ENCODE measurements at regions not wholly inside any gene's neighbourhood (a gene's known extent, or its start where the extent isn't known, plus 50 kb on each side); places are given as distances from the start of the nearest gene placed in this dataset.
"Not testable (repeated sequence)": the region's sequence is repeated elsewhere in the genome, so short reads cannot be mapped to it uniquely, and the experiment has no call there.

DNA sequence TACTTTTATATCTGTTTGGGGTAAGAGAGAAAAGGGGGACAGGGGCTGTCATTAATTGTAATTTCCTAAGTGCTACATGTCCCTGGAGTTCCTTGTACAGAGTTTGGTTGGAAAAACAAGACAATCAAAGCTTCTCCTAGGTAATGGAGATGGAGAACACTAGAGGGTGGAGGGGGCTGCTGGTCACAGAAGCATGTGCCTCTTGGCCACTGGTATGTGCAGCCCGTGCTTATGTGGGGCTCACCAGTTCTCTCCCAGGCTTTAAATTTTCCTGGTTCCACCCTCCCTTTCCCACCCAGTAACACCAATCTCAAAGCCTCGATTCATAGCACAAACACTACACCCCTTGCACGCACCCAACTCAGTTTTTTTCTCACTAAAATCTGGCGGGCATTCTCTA, 165.6 kb downstream of the SAMD5 start:
- DNase-seq (ENCODE audit: low read depth) = no peak

DNA sequence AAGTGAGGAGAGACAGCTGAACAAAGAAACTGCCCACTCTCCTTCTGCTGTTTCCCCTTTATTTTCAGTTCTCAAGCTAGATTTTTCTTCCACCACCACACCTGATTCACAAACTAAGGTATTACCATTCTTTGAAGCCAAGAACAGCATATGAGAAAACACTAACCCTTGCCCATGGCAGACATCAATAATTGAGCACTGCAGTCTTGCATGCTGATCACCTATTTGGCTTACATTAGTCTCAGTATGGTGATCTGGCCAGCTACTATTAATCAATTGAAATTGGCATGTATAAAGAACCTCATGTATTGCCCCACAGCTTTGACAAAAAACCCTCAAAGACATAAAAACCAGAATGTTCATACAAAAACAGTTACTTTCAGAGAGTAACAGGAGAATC, 166.3 kb downstream of the SAMD5 start:
- DNase-seq (ENCODE audit: low read depth) = no peak

DNA sequence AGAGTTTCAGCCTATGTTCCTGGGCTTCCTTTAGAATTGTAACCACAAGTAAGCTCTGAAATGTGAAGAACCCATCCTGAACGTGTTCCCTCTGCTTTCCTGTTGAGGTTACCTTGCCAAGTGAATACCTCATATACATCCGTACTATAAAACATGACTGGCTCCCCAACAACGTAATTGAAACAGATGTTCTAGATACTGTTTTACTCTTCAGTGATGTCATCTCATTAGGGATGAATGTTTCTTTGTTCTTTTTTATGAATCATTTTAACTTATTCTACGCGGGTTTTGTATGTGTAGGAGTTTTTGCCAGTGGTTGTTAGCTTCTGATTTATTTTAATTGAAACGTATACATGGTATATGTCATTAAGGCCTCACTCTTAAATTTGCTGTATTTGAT, 166.8 kb downstream of the SAMD5 start:
- no peak for DNase-seq (ENCODE audit: low read depth)

DNA sequence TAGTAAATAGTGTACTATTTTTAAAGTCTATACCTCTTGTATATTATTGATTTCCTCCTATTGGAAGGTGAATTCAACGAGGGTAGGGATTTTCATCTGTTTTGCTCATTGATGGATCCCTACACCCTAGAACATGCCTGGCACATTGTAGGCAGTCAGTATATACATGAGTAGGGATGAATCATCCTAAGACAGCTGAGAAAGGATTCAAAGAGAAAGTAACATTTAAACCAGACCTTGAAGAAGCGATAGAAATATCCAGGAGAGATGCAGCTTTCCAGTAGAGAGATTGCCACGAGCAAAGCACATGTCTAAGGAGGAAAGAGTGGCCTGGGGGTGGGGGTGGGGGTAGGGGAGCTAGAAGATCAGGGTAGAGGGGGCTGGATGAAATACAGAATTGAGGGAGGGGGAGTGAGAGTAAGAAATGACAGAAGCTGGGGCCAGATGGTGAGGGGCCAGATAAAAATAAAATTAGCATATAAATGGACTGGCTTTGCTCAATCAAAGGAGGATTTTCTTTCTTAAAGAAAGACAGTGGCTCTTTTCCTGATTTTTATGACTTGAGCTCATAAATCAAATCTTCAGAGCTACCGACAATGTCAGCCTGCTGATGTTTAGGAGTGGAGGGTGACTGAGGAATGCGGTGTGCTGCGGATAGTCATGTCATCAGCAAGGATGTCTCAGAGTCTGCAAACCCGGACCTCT, 168.2 kb downstream of the SAMD5 start:
- DNase-seq (ENCODE audit: low read depth) = no peak

DNA sequence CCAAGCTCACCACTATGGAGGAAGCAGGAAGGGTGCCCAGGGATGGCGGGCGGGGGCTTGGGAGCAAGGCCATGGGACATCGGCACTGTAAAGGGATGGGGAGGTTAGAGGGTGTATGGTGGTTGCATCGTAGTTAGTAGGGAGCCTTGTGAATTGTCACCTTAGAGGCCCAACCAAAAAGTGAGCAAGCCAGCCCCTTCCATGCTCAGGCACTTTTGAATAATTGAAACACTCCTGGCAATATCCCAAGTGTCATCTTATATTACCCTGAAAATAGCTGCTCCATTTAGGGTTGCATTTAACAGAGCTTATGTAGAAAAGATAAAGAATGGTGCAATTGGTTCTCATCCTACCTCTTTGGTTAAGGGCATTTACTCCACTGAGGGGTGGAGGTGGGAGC, 169.2 kb downstream of the SAMD5 start:
- DNase-seq (ENCODE audit: low read depth) = no peak

DNA sequence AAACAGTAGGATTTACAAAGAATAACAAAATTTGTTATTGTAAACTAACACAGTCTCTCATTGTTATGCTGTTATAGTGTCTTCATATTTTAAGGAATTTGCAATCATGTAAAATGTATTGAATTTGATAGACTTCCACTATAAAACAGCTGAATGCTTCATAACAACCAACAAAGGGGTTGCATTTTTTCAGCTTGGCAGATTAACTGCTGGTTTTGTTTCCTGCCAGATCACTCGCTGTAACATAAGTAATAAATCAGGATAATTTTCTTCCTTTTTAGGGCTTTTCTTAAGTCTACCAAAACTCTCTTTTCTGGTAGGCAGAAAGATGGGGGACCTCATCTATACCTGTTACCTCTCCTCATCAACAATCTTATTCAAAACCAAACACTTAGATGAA, 169.8 kb downstream of the SAMD5 start:
- DNase-seq (ENCODE audit: low read depth) = no peak

DNA sequence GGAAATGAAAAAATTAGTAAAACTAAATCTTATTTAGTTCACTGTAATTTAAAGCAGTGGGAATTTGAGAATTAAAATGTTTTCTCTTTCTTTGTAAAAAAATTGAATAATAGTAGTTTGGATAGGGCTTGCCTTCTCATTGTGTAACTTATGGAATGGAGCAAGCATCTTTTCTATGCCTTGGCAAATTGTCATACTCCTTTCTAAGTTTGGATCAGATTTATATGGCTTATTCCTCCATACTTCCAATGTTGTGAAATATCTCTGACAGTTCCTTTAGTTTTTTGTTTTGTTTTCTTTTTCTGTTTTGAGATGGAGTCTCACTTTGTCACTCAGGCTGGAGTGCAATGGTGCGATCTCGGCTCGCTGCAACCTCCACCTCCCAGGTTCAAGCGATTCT, 176.4 kb downstream of the SAMD5 start:
- DNase-seq (ENCODE audit: low read depth) = no peak

DNA sequence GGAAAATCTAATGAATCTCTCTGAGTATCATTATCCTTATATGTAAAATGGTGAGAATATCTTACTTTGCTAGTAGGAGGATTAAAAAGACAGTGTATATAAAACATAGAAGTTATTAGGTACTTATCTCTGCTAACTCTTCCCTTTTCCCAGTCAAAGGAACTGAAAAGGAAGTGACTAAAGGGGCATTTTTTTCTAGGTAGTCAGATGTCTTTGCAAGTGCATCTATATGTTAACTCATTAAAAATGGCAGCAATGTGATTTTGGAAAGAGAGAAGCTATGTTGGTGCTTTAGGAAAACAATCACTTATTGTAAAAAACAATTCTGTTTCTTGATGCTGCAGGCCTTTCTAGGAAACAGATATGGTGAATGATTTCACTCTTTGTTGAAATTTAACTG, 180.9 kb downstream of the SAMD5 start:
- no peak for DNase-seq (ENCODE audit: low read depth)

DNA sequence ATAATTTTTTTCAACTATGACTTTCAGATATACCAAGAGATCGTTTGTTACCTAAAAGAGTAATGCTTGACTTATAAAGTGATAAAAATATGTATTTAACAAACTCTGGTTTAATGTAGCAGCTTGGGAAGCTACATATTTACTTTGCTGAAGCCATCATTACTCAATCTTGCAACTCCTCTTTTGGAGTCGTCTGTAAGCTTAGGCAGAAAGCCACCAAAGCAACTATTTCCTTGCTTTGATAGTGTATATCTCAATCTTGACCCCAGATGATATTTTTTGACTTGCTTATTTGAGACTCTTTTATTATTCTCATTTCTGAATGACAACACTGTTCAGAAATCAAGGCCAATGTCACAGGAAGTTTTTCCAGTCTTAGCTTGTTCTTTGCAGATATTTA, 183.0 kb downstream of the SAMD5 start:
- DNase-seq (ENCODE audit: low read depth) = no peak

DNA sequence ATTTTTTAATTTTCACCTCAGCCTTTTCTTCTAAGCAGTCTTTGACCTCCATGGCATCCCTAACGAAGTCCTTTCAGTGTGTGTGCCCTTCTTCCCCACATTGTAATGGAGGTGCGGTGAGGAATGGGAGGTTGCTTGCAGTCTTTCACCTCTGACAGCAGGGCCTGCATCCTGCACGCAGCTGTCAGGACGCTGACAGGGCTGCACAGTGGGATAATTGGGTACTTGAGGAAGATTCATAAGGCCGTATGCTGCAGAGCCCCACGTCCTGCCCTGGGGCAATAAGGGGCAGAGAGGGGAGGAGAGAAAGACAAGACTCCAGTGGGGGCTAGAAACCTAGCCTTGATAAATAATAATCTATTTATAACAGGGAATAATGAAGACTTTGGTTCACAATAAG, 184.7 kb downstream of the SAMD5 start:
- no peak for DNase-seq (ENCODE audit: low read depth)

DNA sequence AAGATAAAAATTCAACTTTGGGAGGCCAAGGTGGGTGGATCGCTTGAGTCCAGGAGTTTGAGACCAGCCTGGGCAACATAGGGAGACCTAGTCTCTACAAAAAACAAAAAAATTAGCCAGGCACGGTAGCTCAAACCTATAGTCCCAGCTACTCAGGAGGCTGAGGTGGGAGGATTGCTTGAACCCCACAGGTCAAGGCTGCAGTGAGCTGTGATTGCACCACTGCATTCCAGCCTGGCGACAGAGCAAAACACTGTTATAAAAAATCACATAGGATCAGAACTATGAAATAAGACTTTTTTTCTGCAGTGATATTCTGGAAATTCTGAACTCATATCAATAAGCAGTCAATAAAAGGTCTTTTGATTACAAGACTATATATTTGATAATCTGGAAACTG, 186.1 kb downstream of the SAMD5 start:
- not testable (repeated sequence) for DNase-seq (ENCODE audit: low read depth)

DNA sequence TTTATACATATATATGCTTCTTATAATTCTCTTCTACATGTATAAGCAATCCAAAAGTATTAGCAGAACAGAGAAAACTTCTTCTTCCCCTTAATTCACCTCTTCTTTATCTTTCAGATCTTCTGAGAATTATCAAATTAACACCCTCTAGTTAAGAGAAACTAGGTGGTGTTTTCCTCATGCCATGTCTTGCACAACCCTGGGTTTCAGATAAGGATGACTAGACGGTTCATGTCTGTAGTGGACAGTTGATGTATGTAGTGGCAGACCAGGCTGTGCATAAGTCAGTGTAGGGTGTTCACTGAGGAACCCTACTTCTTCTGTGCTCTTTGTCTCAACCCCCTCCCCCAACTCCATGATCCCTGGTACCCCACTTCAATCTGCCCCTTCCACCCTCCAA, 187.3 kb downstream of the SAMD5 start:
- DNase-seq (ENCODE audit: low read depth) = no peak

DNA sequence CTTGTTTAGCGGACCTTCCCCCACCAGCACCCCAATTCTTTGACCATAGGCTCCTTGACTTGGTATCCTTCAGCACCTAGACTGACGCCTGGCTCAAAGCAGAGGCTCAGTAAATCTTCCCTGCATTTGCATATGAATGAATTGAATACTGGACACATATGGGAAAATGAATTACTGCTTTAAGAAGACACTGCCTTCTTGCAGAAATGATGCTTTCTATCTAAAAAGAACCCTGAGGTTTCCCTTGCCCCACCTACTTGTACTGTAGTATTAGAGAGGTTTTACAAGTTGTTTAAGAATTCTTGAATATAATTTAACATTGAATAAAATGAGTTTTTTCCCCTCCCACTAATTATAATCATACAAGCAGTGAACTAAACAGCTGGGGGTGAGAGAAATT, 190.7 kb downstream of the SAMD5 start:
- no peak for DNase-seq (ENCODE audit: low read depth)

DNA sequence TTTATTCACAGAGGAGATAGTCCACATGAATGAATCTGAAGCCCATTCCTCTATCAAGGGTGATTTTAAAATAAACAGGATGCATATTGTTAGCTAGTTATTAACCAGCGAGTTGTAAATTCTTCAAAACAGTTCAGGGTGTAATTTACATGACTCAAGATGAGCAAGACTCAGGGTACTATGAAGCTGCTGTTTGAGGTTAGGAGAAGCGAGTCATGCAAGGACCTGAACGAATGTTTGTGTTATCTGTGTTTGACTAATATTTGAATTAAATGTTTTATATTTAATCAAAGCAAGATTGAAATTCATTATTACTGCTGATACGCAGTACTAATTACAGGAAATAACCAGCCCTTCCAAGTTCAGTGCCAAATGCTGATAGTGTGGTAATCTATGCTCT, 191.1 kb downstream of the SAMD5 start:
- no peak for DNase-seq (ENCODE audit: low read depth)

DNA sequence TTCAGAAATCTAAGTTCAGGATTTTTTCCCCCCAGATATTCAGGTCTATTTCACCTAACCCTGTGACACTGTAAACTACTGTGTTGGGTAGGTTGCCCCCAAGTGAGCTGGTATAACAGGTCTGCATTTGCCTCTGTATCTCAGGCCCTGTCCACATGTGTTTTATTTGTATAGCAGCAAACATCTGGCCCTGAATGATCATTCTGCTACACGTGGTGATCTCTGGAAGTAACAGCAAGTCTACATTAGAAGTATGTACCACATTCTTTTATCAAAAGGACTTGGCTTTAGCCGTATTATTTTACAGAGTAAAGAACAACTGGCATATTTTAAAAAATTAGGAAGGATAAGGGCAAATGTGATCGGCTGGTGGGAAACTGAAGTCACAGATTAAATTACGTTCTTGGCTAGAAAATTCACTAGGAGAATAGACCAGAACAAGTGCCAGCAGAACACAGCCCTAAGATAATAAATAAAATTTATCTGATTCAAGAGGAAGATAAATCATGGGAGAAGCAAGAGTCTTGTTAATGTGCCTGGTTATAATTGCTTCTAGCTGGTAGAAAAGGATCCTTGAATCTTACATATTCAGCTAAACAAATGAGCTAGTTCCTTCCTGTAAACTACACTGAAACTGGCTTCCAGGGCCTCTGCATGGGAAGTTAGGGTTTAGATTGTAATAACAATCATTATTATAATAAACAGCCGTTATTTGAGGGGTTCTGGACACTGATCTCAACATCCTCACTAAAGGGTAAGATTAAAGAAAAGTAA, 192.1 kb downstream of the SAMD5 start:
- no peak for DNase-seq (ENCODE audit: low read depth)

DNA sequence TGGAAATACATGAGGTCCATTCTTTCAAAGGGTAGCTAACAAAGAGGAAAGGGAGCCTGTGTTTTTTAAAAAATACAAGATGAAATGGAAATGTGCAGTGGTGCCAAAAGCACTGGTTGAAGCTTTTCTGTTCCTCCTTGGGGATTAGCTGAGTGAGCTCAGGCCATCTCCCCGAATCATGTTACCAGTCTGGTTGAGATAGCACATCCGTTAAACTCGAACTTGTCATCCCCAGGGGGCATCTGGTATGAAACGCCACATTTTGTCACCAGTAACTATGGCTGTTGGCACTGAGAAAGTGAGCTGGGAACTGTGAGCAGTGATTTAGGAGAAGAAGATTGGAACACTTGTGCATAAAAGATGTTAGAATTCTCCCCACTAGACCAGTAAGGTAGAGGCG, 196.2 kb downstream of the SAMD5 start:
- no peak for DNase-seq (ENCODE audit: low read depth)

DNA sequence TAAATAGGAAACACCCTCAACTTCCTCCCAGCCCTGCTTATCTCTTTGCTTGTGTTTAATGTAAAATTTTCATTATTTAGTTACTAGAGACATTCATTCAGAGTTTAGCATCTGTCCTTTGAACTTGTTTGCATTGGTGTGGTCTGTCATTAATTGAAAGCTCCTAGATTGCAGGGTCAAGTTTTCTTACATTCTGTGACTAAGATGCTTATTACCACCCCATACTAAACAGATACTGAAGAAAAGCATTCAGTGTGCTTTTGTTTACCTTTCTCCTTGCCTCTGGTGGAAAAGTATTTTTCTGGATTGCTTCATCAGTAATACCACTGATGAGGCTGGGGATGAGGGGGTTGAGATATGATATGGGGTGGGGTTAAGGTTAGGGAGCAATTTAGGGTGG, 199.0 kb downstream of the SAMD5 start:
- DNase-seq (ENCODE audit: low read depth) = no peak

DNA sequence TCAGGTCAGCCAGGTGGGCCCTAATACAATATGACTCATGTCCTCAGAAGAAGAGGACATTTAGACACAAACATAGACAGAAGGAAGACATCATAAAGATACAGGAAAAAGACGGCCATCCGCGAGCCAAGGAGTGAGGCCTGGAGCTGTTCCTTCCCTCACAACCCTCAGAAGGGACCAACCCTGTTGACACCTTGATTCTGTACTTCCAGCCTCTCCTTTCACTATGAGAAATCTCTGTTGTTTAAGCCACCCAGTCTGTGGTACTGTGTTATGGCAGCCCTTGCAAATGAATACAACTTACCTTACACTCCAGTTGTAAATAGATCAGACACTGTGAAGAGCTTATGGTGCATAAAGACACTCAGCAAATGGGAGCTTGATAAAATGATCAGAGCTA, 199.7 kb downstream of the SAMD5 start:
- DNase-seq (ENCODE audit: low read depth) = no peak

DNA sequence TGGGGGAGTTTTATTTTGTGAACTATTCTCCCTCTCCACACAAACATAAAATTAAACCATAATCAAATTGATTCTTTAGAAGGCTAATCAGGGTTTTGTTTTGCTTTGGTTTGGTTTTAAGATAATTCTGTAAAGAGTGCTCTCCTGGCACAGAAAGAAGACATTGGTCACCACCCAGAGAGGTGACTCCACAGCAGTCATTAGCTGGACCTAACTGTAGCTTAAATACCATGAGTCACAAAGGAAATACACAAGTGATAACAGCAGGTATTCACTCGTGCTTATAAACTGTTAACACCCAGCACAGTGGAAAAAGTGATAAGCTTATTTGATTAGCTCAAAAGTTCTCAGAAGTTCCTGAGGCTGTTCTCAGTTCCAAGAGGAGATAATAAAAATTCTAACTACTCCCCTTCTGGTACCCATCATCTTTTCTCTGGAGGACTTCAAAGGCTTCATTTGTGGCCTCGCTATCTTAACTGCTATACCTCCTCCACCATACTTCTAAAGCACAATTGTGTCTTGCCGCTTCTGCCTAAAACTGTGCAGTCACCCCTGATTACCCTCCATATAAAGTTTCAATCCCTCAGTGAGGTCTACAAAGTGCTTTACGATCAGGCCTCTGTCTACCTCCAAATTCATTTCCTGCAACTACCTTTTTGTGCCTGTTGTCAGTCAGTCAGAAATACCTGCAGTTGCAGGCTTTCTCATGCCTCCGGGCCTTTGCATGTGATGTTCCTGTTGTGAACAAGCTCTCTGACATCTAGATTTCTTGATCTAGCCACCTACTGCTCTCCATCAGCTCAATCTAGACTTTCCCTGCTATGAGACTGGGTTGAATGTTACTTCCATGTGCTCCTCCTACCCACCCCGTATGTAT, 201.1 kb downstream of the SAMD5 start:
- no peak for DNase-seq (ENCODE audit: low read depth)

DNA sequence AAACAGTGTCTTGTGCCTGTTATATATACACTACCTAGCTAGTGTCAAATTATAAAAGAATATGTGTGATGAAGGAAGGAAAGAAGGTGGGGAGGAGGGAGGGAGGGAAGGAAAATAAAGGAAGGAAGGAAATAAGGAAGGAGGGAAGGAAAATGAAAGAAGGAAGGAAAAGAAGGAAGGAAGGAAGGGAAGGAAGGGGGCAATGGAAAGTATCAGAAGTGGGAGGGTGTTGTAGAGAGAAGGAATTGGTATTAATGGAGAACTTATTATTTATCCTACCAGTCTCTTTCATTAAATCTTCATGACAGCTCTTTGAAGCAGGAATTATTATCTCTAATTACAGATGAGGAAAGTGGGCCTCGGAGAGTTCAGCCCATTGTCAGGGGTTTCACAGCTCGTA, 202.4 kb downstream of the SAMD5 start:
- no peak for DNase-seq (ENCODE audit: low read depth)

DNA sequence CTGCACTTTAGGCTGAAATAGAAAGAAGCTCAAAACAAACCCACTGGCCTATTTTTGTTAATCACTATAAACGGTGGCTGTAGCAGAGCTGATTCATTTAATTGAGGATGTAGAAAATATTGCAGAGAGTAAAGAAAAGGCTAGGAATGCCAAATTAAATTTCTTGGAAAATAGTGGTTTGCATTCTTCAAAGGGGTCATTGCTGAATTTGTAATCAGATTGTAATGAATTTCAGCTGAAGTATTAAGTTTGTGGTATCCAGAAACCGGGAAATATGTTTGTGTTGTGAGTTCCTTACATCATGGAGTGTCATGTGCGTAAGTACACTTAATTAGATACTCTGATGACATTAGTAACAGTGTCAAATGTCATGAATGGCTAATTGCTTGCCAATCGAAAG, 203.0 kb downstream of the SAMD5 start:
- no peak for DNase-seq (ENCODE audit: low read depth)

DNA sequence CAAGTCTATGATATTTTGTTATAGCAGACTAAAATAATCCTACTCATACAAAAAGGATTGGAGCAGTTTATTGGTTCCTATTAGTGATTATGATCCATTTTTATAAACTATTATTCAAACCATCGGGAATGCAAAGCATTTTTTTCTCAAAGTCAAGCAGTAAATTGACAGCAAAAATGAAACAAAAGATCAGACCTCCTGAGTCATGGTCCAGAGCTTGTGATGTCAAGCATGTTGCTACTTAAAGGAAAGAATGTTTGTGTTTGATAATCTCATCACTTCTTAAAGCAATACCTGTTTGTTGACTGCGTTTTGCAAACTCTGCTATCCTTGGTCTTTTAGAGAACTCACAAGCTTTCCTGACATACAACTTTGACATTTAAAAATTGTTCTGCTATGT, 204.4 kb downstream of the SAMD5 start:
- no peak for DNase-seq (ENCODE audit: low read depth)

DNA sequence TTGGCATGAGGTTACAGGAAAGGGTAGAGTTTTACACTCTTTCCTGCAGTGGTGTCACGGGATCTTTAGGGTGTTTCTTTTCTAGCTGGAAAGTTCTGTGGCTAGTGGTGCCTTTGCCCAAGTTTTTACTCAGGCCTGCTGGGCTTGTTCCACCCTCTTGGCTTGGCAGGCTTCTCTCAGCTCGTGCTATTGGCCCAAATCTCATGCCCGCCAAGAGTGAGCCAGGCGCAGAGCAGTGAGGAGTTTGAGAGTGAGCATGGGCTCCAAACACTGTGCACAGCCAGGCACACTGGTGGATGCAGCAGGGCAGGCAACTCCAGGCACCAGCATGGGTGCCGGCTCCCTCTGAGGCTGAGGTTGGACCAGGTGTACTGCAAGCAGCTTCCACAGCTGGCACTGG, 206.5 kb downstream of the SAMD5 start:
- DNase-seq (ENCODE audit: low read depth) = no peak
